Activated T-cell treated with anti-CD3 and anti-CD28 coated beads for 24 hours (primary cell): ENCODE measurements at regions not wholly inside any gene's neighbourhood (a gene's known extent, or its start where the extent isn't known, plus 50 kb on each side); places are given as distances from the start of the nearest gene placed in this dataset.

ENCODE experiments used
- DNase-seq: peaks from one replicate; pipeline ENCODE4 v3.0.0-alpha.2; 2020; ENCODE audit warnings: low read depth

DNA sequence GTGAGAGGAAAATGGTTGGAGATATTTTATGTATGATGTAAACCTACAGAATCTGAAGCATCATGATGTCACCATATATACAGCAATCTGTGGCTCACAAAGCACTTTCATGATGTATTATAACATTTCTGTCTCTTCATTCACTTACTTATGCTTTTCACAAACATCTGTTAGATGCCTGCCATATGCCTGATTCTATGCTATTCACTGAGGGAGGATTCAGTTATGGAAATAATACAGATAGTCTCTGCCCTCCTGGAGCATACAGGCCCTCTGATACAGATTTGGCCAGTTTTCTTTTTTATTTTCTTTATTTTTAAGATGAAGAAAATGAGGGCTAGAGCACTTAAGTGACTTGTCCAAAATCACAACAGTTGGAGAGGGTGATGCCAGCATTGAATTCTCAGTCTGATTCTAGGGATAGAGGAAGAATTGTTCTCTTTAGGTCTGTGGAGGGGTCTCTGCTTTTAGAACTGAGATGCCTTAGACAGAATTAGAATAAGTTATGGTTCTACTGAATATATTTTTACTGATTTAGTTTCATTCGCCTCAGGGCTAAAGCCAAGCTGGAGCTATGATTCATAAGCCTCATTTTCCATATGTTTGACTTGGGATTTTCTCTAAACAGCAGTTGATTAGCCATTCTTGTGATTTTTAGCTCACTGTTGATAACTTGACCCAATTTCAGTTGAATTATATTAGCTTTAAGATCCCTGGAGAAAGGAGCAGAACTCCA is 636.4 kb downstream of the PRELID2 start:
- DNase-seq: no peak

DNA sequence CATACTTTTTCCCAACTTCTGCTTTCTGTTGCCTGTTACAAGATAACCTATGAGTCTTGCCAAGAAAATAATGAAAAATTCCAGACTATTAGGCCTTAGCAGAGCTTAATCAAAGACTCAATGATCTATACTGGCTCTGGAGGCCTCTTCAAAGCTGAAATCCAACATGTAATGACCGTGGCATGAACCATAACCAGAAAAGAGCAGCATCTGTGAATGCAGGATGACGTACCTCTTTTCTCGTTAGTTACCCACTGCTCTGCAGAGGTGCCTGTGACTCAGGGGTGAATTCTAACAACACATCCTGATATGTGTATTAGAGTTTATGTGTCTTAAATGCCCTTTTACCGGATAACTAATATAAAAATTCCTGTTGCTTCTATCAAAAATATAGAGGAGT is 645.4 kb downstream of the PRELID2 start:
- no peak for DNase-seq

DNA sequence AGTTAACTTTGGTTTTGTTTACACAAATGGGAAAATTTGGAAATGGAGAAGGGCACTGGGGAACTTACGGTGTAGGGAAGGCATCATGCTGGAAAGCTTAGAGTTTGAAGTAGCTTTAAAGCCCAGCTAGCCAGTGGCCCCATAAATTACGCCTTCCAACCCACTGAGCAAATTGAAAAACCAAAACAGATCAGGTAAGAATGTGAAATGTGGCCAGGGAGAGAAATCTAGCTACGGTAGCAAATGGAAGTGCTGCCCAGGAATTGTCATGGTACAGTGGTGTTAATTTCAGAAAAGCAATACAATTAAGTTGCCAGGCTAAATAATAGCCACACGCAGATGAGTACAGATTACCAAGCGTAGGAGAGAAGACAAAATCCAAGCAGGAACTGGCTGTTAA is 654.8 kb downstream of the PRELID2 start:
- no peak for DNase-seq

DNA sequence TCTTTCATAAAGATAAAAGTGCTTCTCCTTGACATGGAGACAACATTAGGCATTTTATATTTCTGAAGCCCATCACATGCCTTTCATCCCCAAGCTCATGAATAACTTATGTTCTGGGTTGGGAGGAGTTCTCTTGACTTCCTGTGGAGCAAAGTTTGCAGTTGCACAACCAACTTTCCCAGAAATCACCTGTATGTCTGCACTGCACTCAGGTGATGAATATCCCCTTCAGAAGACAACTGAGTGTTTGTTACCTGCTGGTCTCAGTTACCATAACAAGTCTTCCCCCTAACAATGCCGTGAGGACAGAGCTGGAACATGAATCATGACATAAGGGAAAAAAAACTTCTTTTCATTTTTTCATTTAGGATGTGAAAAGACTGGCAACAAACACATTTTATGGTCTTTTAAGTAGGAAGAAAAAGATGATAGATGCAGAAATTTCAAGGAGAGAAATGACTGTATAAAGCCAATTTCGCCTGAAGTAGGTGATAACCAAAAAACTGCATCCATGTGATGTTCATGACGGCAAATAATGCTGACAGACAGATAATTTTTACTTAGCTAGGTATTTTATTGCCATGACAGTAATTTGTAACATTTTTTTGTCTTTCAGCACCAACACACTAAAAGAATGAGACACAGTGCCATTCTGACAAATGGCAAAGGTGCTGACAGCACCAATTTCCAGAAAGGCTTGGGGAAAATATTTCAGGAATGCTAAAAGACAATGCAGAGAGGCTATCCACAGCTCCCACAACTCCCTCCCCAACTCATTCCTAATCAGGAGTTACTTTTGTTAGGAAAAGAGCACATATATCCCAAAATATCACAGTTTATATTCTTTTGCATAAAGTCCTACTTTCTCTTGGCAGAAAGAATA is 656.3 kb downstream of the PRELID2 start:
- DNase-seq: no peak

DNA sequence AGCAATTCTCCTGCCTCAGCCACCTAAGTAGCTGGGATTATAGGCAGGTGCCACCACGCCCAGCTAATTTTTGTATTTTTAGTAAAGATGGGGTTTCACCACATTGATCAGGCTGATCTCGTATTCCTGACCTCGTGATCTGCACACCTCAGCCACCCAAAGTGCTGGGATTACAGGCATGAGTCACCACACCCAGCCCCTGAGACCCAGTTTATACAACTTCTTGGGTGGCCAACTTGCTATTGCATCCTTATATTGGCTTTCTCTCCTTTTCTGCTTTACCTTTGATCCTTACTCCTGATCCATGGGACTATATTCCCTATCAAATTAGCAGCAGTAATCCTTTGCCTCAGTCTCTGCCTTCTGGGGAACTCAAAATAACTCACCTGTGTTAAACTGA is 659.1 kb downstream of the PRELID2 start:
- no peak for DNase-seq

DNA sequence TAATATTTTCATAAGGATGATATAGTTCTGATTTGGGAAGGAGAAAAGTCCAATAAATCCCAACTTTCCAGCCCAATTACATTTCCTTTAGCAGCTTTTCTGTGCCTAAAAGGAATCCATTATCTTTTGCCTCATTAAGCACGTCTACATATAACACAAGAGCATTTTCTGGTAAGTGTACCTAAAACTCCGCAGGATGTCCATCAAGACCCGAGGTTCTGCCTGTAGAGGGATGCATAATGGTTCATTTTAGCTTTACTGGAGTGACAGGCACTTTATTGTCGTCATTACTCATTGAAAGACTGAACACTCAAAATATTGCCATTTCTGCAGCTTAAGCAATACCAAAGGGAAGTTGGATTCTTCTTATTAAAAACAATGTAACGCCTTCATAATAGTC is 669.0 kb downstream of the PRELID2 start:
- no peak for DNase-seq

DNA sequence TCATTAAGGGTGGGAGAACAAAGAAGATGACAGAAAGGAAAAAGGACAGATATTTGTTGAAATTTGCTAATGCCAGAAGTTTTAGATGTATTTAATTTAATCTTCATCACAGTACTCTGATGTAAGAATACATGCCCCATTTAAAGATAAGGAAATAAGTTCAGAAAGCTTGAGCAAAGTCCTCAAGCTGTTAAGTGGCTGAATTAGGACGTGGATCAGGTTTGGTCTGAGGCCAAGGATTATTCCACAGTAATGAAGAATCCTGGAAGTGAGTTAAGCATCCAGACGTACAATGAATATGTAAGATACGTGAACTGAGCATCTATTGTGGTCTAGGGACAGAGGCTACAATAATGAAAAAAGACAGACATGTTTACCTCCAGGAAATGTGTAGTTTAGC is 671.3 kb downstream of the PRELID2 start:
- DNase-seq: no peak

DNA sequence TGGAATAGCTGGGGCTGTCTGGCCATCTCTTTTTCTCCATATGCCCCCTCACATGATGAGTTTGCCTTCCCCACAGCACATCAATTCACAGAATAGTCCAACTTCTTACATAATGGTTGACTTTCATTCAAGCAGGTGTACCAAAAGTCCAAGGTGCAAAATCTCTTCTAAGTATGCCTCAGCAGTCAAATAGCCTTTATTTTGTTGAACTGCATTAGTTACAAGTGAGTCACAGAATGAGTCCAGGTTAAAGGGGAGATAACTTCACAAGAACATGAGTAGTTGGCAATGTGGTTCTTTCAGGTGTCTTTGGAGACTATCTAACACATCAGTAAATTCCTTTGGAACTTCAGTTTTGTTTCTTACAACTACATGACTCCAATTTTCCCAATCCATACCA is 672.5 kb downstream of the PRELID2 start:
- DNase-seq: no peak

DNA sequence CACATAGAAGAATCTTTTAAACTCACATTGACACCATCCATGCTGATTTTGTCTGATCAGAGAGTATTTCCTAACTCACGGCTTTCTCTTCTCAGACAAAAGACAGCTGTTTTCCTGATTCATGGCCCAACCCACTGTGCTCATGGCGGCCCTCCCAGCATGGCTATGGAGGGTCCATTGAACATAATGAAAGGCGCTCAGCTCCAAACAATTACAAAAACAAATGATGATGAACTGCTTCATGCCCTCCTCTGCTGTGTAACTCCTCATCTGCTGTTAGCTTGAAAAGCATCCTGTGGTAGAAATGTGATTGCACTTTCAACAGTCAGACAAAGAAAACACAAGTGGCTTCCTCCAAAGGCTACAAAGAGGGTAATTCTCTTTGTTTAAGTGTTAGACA is 673.8 kb downstream of the PRELID2 start:
- DNase-seq: no peak

DNA sequence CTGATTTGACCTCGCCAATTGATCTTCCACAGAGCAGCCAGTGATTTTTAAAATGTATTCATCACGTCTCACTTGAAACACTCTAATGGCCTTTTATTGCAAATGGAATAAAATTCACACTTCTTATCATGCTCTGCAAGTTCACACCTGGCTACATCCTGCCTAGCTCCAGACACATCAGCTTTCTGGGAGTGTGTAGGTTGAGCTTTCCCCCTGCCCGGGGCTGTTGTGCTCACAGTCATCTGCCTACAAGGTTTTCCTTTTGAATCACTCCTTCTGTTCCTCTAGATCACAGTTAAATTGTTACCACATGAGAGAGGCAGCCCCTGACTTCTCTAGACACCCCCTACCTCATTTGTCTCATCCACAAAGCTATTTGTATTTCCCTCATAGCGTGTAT is 674.5 kb downstream of the PRELID2 start:
- no peak for DNase-seq

DNA sequence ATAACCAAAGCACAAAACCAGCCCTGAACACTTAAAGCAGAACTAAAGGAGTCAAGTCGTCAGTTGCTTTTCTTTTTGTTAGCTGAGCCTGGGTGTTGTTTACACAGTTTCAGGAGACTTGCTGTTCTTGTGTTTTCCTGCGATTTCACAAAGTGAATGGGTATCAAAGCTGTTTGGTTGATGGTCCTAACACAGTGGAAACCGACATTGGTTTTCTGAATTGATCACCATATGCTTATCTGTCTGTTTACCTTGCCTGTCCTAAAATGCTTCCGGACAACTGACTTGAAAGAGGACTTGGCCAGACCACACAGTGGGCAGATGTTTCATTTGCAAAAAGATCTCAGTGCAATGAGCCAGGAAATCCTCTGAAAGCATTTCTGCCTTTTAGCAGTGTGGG is 676.4 kb downstream of the PRELID2 start:
- no peak for DNase-seq

DNA sequence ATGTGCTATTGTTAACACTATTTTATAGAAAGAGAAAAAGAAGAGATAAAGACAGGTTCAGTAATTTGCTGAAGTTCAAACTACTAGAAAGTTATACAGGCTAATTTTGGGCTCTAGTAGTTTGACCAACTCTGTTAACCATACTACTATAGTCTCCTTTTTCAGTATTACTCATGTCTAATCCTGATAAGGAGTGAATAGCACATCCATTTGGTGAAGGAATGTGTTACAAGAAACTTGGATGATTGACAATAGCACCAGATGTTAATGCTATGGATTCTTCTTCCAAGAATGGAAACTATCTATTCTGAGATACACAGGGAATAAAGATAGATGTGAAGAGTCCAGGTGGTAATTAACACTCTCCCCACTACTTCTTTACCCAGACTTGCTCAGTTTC is 677.3 kb downstream of the PRELID2 start:
- DNase-seq: no peak

DNA sequence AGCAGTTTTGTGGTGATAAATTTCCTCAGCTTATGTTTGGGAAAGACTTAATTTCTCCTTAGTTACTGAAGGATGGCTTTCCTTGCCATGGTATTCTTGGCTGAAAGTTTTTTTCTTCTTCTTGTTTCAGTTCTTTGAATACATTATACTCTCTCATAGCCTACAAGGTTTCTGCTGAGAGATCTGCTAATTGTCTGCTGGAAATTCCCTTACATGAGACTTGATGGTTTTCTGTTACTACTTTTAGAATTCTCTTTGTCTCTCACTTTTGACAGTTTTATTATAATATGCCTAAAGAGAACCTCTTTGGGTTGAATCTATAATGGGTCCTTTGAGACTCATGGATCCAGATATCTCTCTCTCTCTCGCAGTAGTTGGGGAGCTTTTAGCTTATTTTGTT is 693.6 kb downstream of the PRELID2 start:
- no peak for DNase-seq

DNA sequence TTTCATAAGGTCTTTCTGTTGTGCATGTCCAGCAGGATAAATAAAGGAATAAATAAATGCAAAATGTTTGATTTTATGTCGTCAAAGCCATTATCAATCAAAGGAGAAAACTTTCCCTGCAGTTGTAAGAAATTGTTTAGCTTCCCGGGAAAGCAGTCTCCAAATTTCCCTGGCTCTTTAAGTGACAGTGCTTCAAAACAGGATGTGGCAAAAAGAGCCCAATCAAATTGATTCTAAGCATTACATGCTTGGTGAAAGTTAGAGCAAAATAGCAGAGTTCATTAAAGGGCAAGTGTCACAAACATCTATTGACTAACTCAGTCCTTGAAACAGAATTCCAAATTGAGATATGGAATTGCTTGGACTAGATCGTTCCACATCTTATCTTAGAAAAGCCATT is 704.1 kb downstream of the PRELID2 start:
- no peak for DNase-seq

DNA sequence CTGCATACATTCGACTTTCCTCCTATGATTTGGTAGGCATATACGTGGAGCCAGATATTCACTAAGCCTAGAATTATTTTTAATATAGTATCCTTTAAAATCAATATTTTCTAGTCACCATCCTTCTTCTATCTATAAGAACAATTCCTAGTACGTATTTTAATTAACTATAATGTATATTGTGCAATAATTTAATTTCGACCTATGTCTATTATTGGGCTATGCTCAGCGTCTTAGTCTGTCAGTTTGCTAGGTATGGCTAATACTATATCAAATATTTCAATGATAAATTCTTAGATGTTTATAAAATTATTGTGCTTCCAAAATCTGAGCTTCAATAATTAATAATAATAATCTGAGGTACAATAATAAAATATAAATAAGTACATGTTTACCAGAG is 705.3 kb downstream of the PRELID2 start:
- DNase-seq: no peak

DNA sequence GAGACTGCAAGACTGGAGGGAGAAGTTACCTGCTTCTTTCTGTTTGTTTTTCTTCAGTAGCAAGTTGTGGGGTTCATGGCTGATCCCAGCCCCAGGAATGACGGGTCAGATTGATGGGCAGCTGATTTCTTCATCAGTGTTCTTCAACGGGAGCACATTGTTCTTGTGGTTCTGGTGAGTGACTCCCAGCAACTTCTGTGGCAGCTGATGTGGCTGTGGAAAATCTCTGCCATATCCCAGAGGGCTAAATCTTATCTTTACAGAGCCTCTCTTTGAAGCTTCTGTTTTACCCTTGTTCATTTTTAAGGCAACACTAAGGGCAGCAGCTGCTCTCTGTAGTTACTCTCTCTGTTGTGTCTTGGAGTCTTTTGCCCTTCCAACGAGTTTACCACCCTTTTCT is 710.3 kb downstream of the PRELID2 start:
- DNase-seq: no peak

DNA sequence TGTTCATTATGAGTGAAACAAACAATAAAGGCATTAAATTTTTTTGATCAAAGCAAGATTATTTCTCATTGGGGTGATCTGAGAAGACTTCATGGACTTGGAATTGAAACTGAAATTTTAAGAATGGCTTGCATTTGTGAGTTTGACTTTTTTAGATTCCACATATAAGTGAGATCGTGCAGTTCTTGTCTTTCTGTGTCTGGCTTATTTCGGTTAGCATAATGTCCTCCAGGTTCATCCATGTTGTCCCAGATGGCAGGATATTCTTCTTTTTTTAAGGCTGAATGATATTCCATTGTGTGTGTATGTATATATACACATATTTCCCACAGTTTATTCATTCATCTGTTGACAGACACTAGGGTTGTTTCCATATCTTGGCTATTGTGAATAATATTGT is 716.5 kb downstream of the PRELID2 start:
- DNase-seq: no peak

DNA sequence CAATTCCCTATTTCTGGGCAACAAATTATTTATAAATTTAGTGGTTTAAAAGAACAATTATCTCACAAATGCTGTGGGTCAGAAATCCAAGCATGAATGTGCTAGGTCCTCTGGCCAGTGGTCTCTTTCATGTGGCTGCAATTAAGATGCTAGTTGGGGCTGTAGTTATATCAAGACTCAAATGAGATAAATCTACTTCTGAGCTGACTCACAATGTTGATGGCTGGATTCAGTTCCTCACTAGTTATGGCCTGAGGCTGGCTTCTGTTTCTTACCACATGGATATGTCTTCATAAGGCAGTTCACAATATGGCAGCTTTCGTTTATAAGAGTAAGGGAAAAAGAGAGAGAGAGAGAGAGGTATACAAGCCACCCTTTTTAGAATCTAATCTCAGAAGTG is 717.0 kb downstream of the PRELID2 start:
- DNase-seq: no peak

DNA sequence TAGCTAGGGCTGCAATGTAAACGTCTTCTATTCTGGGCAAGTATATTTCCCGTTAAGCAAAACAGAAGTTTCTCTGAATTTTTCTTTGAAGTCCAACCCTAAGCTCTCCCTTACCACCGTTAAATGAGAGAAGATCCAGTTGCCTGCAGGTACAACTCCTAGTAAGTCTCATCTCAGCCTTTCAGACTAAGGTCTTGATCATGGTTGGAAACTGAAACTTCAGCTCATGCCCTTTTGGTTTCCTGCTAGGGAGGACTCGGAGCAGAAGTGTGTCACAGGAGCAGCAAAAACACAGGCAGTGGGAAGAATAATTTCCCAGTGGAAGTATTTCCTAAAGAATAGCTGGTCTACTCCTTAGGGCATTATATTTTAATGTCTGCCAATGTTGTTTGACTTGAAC is 717.9 kb downstream of the PRELID2 start:
- DNase-seq: no peak

DNA sequence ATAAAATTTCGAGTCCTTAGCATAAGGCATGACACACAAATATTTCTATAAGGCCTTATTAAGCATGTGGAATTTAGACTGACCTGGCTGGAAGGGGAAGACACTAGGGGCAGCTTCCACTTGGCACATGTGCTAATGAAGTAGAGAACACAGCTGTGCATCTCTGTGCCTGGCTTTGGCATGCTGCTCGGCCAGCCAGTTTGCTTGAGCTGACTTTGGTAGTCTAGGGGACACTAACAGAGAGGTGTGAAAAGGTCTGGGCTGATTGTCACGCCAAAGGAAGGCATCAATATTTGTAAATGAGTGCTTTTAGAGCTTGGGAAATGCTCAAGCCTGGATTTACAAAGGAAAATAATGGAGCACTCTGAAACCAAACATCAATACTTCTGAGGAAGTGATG is 723.7 kb downstream of the PRELID2 start:
- no peak for DNase-seq

DNA sequence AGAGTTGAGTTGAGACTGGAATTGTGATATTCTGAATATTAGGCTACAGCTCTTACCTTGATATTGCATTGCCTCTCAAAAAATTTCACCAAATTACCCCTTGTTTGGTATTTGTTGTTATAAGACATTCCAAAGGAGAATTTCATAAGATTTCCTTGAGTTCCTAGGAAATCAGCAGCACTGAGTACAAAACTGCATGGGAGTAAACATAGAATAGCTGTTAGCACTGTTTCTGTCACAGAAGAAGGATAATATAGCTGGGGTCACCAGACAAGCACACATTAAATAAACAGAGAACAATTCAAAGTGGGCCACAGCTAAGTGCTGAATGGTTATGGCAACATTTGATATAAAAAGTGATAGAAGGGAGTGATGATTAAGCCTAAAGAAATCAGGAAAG is 724.3 kb downstream of the PRELID2 start:
- DNase-seq: no peak

DNA sequence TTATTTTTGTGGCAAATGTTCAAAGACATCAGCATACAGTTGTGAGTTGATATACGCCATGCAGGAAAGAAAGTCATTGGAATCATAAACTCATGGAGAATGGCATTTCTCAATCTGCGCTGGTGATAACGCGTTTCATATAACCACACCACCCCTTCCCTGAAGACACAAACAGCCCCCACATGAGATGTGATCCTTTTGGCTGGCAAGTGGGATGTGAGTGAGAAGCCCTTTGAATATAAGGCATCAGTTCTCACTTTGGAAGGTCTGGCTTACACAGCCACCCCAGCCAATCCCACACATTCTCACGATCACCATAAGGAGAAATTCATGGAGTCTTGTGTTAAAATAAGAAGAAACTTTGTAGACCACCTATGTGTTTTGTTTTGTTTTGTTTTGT is 725.0 kb downstream of the PRELID2 start:
- DNase-seq: no peak

DNA sequence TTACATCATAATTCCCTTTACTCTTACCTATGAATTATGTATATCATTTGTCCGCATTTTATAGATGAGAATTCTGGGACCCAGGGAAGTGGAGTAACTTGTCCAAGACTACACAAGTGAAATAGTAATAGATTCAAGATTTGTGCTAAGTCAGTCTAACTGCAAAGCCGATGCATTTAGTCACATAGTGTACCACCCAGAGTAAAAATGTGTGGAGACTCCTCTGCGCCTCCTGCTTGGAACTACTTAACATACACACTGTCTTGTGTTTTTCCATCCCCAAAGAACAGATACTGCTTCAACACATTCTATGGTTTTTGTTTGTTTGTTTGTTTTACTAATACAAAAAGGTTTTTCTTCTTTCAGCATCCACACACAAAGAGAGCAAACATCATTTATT is 729.8 kb downstream of the PRELID2 start:
- no peak for DNase-seq

DNA sequence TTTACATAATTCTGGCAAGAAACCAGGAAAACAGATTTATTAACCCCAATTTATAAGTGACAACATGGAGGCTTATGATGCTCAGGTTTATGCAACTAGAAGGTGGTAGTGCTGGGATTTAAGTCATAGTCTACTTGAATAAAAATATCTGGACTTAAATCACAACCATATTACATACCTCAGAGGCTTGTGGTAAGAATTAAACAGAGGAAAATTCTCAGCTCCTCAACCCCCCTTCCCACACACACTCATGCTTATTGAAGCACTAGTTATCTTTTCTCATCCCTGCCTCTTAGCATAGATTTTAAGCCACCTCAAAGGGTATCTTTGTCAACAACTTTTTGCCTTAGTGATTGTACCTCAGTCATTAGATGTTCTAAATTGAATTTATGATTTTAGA is 731.0 kb downstream of the PRELID2 start:
- DNase-seq: no peak
